Activated CD4-positive, alpha-beta T cell treated with anti-CD3 and anti-CD28 coated beads, Interleukin-2, amount 10 ng/mL, durations not matched to agents 7 days and 5 days (primary cell): ENCODE measurements at regions not wholly inside any gene's neighbourhood (a gene's known extent, or its start where the extent isn't known, plus 50 kb on each side); places are given as distances from the start of the nearest gene placed in this dataset.

Experiments
- CTCF ChIA-PET: fragments of 350-600 bp; sonication (Branson Sonifier 250); formaldehyde crosslinking; loops from one replicate; lab custom pipeline; 2021; ENCODE audit warnings: antibody characterized with exemption; lab: Charles Lee
- POLR2A ChIA-PET: fragments of 350-600 bp; sonication (Branson Sonifier 250); formaldehyde crosslinking; loops from one replicate; lab custom pipeline; 2021; ENCODE audit warnings: antibody characterized with exemption; lab: Charles Lee
- DNase-seq: peaks from one replicate; pipeline ENCODE4 v3.0.0-alpha.2; 2020
- H3K27ac Mint-ChIP-seq: one replicate; pipeline ENCODE4 v1.8.0; 2021; ENCODE audit warnings: mild to moderate bottlenecking, moderate library complexity, mixed read lengths
- H3K27me3 Mint-ChIP-seq: one replicate; pipeline ENCODE4 v1.8.0; 2021; ENCODE audit warnings: mixed read lengths
- H3K36me3 Mint-ChIP-seq: one replicate; pipeline ENCODE4 v1.8.0; 2021; ENCODE audit warnings: low read depth, mixed read lengths
- H3K4me1 Mint-ChIP-seq: one replicate; pipeline ENCODE4 v1.8.0; 2021; ENCODE audit warnings: mixed read lengths
- H3K4me3 Mint-ChIP-seq: one replicate; pipeline ENCODE4 v1.8.0; 2021; ENCODE audit warnings: mild to moderate bottlenecking, moderate library complexity, mixed read lengths
- H3K9me3 Mint-ChIP-seq: one replicate; pipeline ENCODE4 v1.8.0; 2021; ENCODE audit warnings: mixed read lengths

DNA sequence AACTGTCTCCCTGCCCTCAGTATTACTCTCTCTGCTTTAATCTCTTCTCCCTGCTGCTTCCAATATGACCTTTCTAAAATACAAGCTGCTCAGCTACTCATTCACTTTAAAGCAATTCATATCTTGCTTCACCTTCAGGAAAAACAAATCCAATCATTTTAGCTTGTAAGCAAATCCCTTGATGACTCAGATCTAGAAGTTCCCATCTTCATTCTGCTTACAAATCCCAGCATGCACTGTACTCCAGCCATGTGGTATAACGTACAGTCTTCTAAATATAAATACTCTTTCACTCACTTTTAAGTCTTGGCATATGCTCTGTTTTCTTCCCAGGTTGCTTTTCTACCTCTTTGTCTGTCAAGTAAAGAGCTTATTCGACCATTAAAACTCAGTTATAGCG, 1009.1 kb upstream of the SEMA6D start:
- Mint-ChIP-seq H3K4me1 (no peaks in the 10 kb centered on the region), H3K27me3 (no peaks in the 10 kb centered on the region), H3K36me3 (no peaks in the 10 kb centered on the region), H3K9me3 (peaks cover 21% of the 10 kb centered on the region), H3K4me3 (no peak overlapping the region), H3K27ac (no peak overlapping the region)
- ChIA-PET CTCF (no interaction called here), POLR2A (no interaction called here)
- no peak for DNase-seq

- DNase-seq = no peak
- no peak overlapping the region for H3K27ac Mint-ChIP-seq
- H3K4me3 Mint-ChIP-seq = no peak overlapping the region
- peaks cover 21% of the 10 kb centered on the region for H3K9me3 Mint-ChIP-seq
- POLR2A ChIA-PET = no interaction called here
- no peaks in the 10 kb centered on the region for H3K27me3 Mint-ChIP-seq
- CTCF ChIA-PET = no interaction called here
- H3K36me3 Mint-ChIP-seq = no peaks in the 10 kb centered on the region
- H3K4me1 Mint-ChIP-seq = no peaks in the 10 kb centered on the region
These were observed 1007.7 kb upstream of the SEMA6D start for GRCh38 chr15:46709460-46710083.

GRCh38 chr15:46710401-46710960, 1006.8 kb upstream of the SEMA6D start:
- Mint-ChIP-seq H3K4me3 (no peak overlapping the region), H3K9me3 (peaks cover 17% of the 10 kb centered on the region), H3K36me3 (no peaks in the 10 kb centered on the region), H3K4me1 (no peaks in the 10 kb centered on the region), H3K27me3 (no peaks in the 10 kb centered on the region), H3K27ac (no peak overlapping the region)
- ChIA-PET POLR2A (no interaction called here), CTCF (no interaction called here)
- no peak for DNase-seq

- Mint-ChIP-seq H3K9me3 (peaks cover 13% of the 10 kb centered on the region), H3K4me3 (no peak overlapping the region), H3K4me1 (no peaks in the 10 kb centered on the region), H3K27ac (no peak overlapping the region), H3K27me3 (no peaks in the 10 kb centered on the region), H3K36me3 (no peaks in the 10 kb centered on the region)
- ChIA-PET POLR2A (no interaction called here), CTCF (no interaction called here)
- DNase-seq = no peak
These were observed 1004.3 kb upstream of the SEMA6D start for GRCh38 chr15:46713045-46713444.

DNA sequence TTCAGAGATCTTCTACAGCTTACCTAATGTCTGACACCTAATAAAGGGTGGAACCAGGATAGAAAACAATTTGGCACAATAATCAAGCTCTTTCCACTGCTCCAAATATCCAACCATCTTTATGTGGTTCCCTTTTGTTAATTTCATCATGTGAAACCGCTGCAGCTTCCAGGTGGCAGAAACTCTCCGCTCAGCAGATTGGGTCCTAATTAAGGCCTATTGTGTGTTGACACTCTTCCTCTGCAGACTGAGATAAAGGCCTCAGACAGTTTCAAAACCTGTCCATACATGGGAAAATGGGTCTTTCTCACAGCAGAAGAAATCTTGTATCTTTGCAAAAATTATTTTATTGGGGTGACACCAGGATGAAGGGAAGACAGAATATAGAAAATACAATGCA, 1002.4 kb upstream of the SEMA6D start:
- no peaks in the 10 kb centered on the region for H3K4me1 Mint-ChIP-seq
- H3K9me3 Mint-ChIP-seq = peaks cover 9% of the 10 kb centered on the region
- H3K27me3 Mint-ChIP-seq = no peaks in the 10 kb centered on the region
- H3K4me3 Mint-ChIP-seq = no peak overlapping the region
- ChIA-PET CTCF (no interaction called here), POLR2A (no interaction called here)
- DNase-seq = no peak
- H3K36me3 Mint-ChIP-seq = no peaks in the 10 kb centered on the region
- no peak overlapping the region for H3K27ac Mint-ChIP-seq

- no peak overlapping the region for H3K4me3 Mint-ChIP-seq
- no peaks in the 10 kb centered on the region for H3K27me3 Mint-ChIP-seq
- H3K27ac Mint-ChIP-seq = no peak overlapping the region
- peaks cover 15% of the 10 kb centered on the region for H3K9me3 Mint-ChIP-seq
- CTCF ChIA-PET = no interaction called here
- no peak for DNase-seq
- H3K36me3 Mint-ChIP-seq = no peaks in the 10 kb centered on the region
- POLR2A ChIA-PET = no interaction called here
- H3K4me1 Mint-ChIP-seq = no peaks in the 10 kb centered on the region
These were observed 994.0 kb upstream of the SEMA6D start for GRCh38 chr15:46723308-46723707.

GRCh38 chr15:46732060-46732459, 985.2 kb upstream of the SEMA6D start:
- Mint-ChIP-seq H3K36me3 (no peaks in the 10 kb centered on the region), H3K4me3 (no peak overlapping the region), H3K9me3 (peaks cover 9% of the 10 kb centered on the region), H3K27me3 (no peaks in the 10 kb centered on the region), H3K4me1 (no peaks in the 10 kb centered on the region), H3K27ac (no peak overlapping the region)
- ChIA-PET CTCF (no interaction called here), POLR2A (no interaction called here)
- DNase-seq = no peak

DNA sequence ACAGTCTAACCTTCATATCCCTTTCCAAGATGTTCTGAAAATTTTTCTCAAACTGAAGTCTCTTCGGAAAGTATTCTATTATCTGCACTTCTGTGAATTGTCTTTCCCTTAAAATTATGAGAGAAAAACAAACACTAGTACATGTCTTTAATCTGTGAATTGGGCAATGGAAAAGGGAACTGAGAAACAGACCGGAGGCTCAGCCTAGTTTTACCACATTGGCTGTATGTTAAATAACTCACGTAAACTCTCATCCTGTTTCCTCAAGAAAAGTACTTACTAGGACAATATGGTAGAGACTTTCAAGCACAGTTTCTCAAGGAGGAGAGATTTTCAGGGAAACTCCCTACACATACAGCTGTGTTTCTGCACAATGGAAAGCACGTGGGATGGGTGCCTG, 982.2 kb upstream of the SEMA6D start:
- Mint-ChIP-seq H3K27ac (no peak overlapping the region), H3K27me3 (no peaks in the 10 kb centered on the region), H3K36me3 (no peaks in the 10 kb centered on the region), H3K9me3 (peaks cover 6% of the 10 kb centered on the region), H3K4me1 (no peaks in the 10 kb centered on the region), H3K4me3 (no peak overlapping the region)
- POLR2A ChIA-PET = no interaction called here
- no peak for DNase-seq
- CTCF ChIA-PET = no interaction called here

DNA sequence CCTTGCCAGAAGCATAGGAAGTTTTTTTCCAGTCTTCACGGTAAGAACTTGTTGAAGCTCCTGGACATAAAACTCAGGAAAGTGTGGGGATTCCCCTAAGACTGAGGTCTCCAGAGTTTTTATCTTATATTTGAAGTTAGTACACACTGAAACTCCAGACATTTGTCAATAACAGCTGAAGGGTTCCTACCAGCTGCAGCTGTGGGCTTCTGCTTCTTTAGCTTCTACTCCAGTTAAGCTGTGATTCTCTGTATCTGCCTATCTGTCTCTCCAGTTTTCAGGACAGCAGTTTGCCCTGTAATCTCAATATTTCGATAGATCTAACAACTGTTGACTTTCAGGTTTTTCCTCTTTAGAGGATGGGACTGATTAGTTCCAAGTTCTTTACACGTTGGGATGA, 966.0 kb upstream of the SEMA6D start:
- CTCF ChIA-PET = no interaction called here

DNA sequence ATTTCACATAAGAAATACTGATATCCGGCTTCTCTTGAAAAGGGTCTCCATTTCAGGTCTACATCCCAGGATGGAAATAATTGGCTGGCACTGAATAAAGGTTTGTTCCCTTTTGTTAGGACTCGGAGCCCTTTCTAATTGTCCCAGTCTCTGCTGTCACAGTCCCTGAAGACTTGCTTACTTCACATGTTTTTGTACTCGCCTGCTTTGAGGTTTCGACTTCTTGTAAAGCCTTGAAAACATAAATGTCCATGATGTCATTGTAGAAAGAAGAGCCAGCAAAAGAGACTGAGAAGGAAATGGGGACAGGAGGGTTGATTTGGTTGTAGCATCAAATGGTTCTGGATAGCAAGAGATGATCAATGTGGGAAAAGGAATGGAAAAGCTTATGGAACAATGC, 963.4 kb upstream of the SEMA6D start:
- Mint-ChIP-seq H3K4me1 (no peaks in the 10 kb centered on the region), H3K4me3 (no peak overlapping the region), H3K27ac (no peak overlapping the region), H3K27me3 (no peaks in the 10 kb centered on the region), H3K9me3 (peaks cover 23% of the 10 kb centered on the region), H3K36me3 (no peaks in the 10 kb centered on the region)
- POLR2A ChIA-PET = no interaction called here
- no peak for DNase-seq
- CTCF ChIA-PET = no interaction called here

More for the DNA sequence above, 966.0 kb upstream of the SEMA6D start:
- Mint-ChIP-seq H3K4me3 (no peak overlapping the region), H3K36me3 (no peaks in the 10 kb centered on the region), H3K9me3 (peaks cover 19% of the 10 kb centered on the region), H3K27ac (no peak overlapping the region), H3K4me1 (no peaks in the 10 kb centered on the region), H3K27me3 (no peaks in the 10 kb centered on the region)
- POLR2A ChIA-PET = no interaction called here
- no peak for DNase-seq

DNA sequence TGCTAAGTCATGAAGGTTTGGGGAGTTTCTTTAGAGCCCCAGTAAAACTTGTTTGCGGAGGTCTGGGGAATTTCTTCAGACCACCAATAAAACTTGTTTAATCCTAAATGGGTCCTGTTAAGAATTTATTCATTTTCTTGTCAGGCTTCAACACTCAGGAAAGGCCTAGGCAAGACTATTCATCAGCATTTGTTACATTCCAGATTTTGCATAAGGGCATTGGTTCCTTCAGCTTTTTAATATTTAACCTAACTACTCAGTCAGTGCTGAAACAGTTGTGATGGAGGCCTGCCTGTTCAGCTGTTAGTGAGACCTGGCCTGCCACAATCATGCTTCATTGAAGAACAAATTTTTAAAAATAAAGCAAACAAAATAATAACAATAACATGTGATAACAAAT, 954.2 kb upstream of the SEMA6D start:
- ChIA-PET CTCF (interaction anchor here (0.9 kb wide), 1 partner anchor 11 kb away, joined by 3 read pairs; no protein-coding TSS in a partner anchor), POLR2A (no interaction called here)
- Mint-ChIP-seq H3K4me3 (no peak overlapping the region), H3K9me3 (peaks cover 8% of the 10 kb centered on the region), H3K36me3 (no peaks in the 10 kb centered on the region), H3K4me1 (no peaks in the 10 kb centered on the region), H3K27me3 (no peaks in the 10 kb centered on the region), H3K27ac (no peak overlapping the region)
- no peak for DNase-seq

GRCh38 chr15:46764851-46765250, 952.5 kb upstream of the SEMA6D start:
- DNase-seq = no peak
- no peak overlapping the region for H3K27ac Mint-ChIP-seq
- H3K4me1 Mint-ChIP-seq = no peaks in the 10 kb centered on the region
- H3K27me3 Mint-ChIP-seq = no peaks in the 10 kb centered on the region
- peaks cover 15% of the 10 kb centered on the region for H3K9me3 Mint-ChIP-seq
- ChIA-PET CTCF (no interaction called here), POLR2A (no interaction called here)
- H3K36me3 Mint-ChIP-seq = no peaks in the 10 kb centered on the region
- H3K4me3 Mint-ChIP-seq = no peak overlapping the region

GRCh38 chr15:46766021-46766420, 951.3 kb upstream of the SEMA6D start:
- DNase-seq = no peak
- Mint-ChIP-seq H3K4me1 (no peaks in the 10 kb centered on the region), H3K9me3 (peaks cover 15% of the 10 kb centered on the region), H3K36me3 (no peaks in the 10 kb centered on the region), H3K4me3 (no peak overlapping the region), H3K27ac (no peak overlapping the region), H3K27me3 (no peaks in the 10 kb centered on the region)
- ChIA-PET CTCF (no interaction called here), POLR2A (no interaction called here)

DNA sequence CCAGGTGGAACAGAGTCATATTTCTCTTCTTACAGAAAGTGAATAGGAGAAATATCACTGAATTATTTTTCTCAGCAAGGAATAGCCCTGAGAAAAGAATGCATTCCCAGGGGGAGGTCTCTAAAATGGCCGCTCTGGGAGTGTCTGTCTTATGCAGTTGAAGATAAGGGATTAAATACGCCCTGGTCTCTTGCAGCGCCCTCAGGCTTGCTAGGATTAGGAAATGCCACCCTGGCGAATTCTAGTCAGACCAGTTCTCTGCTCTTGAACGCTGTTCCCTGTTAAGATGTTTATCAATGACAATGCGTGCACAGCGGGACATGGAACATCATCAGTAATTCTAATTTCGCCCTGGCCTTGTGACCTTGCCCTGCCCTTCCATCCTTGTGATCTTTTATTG, 949.0 kb upstream of the SEMA6D start:
- Mint-ChIP-seq H3K4me1 (no peaks in the 10 kb centered on the region), H3K27ac (no peak overlapping the region)

More for the DNA sequence above, 949.0 kb upstream of the SEMA6D start:
- DNase-seq = no peak
- H3K4me3 Mint-ChIP-seq = no peak overlapping the region
- ChIA-PET POLR2A (no interaction called here), CTCF (no interaction called here)
- peaks cover 19% of the 10 kb centered on the region for H3K9me3 Mint-ChIP-seq
- no peaks in the 10 kb centered on the region for H3K27me3 Mint-ChIP-seq
- H3K36me3 Mint-ChIP-seq = no peaks in the 10 kb centered on the region
